ENCODE measurements at regions not wholly inside any gene's neighbourhood (a gene's known extent, or its start where the extent isn't known, plus 50 kb on each side); places are given as distances from the start of the nearest gene placed in this dataset.
"Not testable (repeated sequence)": the region's sequence is repeated elsewhere in the genome, so short reads cannot be mapped to it uniquely, and the experiment has no call there.

DNA sequence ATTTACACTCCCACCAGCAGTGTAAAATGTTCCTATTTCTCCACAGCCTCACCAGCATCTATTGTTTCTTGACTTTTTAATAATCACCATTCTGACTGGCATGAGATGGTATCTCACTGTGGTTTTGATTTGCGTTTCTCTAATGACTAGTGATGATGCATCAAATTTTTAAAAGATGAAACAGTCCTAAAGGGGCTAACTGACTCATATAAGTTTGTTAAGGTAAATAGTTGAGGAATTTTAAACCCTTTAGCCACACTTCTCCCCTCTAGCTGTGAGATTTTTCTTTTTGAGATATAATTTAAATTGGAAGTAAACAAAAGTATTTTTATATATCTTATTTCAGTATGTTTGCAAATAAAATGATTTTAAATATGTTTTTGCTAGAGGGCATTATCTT, 331.2 kb upstream of the EPHA6 start:
- DNase-seq (ENCODE audit: low spot score) = not testable (repeated sequence)

DNA sequence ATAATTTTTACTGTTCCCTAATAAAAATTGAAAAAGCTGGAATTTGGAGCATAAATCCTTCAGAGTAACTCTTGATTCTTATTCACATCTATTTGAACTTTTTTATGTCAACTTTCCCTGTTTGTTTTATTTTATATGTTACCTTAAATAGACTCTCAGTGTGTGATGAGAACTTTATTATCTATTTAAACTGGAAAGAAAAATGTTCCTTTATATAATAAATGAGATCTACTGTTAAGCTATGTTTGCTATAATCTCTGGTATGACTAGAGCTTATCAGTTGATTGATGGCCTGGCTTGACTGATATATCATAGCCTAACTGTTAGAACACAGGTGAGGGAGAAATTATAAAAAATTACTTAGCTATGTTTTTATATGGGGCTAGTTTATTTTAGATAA, 330.6 kb upstream of the EPHA6 start:
- DNase-seq (ENCODE audit: low spot score) = no peak

DNA sequence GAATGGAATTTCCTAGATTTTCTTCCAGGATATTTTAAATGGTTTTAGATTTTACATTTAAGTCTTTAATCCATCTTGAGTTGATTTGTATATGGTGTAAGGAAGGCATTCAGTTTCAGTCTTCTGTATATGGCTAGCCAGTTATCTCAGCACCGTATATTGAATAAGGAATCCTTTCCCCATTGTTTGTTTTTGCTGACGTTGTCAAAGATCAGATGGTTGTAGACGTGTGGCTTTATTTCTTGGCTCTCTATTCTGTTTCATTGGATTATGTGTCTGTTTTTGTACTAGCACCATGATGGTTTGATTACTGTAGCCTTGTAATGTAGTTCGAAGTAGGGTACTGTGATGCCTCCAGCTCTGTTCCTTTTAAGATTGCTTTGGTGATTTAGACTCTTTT, 325.7 kb upstream of the EPHA6 start:
- no peak for DNase-seq (ENCODE audit: low spot score)

DNA sequence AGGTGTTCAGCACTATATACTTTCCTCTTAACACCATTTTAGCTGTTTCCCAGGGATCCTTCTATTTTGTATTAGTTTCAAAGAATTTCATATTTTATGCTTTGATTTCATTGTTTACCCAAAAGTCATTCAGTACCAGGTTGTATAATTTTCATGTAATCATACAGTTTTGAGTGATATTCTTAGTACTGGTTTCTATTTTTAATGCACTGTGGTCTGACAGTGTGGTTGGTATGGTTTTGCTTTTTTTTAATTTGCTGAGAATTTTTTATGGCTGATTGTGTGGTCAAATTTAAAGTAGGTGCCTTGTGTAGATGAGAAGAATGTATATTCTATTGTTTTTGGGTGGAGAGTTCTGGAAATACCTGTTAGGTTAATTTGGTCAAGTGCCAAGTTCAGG, 323.4 kb upstream of the EPHA6 start:
- DNase-seq (ENCODE audit: low spot score) = no peak

DNA sequence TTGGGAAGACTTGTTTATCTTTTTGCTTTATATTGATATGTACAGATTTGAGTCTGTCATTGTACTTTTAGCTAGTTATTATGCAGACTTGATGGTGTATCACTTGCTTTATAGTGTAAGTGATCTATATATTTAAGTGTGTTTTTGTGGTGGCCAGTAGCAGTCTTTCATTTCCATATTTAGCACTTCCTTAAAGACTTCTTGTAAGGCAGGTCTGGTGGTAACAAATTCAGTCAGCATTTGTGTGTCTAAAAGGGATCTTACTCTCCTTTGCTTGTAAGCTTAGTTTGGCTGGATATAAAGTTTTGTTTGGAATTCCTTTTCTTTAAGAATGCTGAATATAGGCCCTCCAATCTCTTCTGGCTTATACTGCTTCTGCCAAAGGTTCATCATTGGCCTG, 322.5 kb upstream of the EPHA6 start:
- DNase-seq (ENCODE audit: low spot score) = no peak

DNA sequence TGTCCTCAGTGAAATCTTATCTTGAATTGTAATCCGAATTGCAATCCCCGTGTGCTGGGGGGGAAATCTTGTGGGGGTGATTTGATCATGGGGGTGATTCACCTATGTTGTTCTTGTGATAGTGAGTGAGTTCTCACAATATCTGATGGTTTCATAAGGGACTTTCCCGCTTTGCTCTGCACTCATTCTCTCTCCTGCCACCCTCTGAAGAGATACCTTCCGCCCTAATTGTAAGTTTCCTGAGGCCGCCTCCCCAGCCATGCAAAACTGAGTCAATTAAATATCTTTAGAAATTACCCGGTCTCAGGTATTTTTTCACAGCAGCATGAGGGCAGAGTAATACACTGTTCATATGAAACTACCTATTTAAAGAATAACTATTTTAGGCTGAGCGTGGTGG, 304.1 kb upstream of the EPHA6 start:
- DNase-seq (ENCODE audit: low spot score) = no peak

DNA sequence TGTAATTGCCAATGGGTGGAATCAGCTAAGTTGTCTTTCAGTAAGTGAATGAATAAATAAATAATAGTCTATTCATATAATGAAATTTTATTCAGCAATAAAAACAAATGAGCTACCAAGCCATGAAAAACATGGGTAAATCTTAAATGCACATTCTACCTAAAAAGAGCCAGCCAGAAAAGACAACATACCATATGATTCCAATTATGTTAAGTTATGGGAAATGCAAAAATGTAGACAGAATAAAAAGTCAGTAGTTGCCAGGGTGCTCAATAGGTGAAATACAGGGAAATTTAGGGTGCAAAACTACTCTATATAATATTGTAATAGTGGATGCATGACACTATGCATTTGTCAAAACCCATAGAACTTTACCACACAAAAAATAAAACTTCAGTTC, 277.2 kb upstream of the EPHA6 start:
- DNase-seq (ENCODE audit: low spot score) = no peak

DNA sequence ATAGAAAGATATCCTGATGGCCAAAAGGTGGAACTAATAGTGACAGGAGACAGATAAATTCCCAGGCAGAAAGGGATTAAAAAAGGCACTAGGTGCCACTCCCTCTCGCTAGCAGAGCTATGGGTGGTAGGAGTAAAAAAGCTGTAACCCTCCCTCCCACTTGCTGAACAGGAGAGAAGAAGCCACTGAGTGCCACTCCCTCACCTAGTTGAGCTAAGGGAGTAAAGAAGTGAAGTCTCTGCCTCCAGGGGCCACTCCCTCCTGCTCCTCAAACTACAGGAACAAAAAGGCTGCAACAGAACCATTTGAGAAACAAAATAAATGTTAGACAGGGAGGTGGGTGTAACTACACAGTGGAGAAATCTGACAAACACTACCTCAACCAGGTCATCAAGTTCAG, 276.2 kb upstream of the EPHA6 start:
- no peak for DNase-seq (ENCODE audit: low spot score)

DNA sequence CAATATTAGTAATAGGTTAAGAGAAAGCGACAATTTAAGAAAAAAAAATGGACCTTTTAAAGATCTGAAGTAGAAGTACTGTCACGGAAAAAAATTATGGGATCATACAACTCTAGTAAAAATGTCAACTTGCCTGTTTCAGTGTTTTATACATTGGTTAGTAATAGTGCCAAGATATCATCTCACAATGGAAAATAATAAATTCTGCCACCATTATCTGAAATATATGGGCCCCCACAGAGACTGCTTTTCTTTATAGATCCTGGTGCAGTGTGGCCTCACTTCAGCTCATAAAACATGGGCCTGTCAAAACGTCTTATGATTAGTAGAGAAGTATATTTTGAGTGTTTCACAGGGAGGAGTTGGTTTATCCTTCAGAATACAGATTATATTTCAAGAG, 266.3 kb upstream of the EPHA6 start:
- DNase-seq (ENCODE audit: low spot score) = no peak

DNA sequence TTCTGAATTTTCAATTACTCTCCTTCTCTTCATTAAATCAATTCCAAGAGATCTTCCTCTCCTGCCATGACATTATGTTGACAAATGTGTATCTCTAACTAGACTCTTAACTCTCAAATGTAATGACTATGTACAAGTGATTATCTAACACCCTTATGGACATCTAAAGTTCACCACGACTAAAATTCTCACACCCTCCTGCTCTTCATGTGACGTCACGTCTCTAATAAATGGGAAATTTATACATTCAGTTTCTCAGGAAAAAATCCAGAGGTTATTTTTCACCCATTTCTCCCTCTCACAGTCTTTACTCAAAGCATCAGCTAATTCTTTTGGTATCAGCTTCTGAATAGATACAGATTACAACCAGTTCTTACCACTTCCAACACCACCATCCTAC, 237.5 kb upstream of the EPHA6 start:
- DNase-seq (ENCODE audit: low spot score) = no peak

DNA sequence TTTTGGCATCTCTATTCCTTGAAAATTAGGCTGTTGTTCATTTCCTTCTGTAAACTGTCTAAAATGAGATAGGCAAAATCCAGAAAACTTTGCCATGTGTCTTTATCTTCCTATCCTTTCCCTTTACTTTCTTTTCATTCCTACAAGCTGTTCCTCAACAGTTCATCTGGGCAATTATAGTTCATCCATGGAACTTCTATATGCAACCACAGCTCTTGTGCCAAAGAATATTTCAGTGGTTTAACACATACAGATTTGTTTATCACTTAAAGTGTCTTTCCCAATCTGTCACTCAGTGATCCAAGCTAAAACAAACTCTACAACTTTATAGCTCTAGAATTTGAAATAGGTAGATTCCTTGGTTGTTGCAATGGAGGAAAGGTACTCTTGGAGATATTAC, 230.3 kb upstream of the EPHA6 start:
- DNase-seq (ENCODE audit: low spot score) = no peak

DNA sequence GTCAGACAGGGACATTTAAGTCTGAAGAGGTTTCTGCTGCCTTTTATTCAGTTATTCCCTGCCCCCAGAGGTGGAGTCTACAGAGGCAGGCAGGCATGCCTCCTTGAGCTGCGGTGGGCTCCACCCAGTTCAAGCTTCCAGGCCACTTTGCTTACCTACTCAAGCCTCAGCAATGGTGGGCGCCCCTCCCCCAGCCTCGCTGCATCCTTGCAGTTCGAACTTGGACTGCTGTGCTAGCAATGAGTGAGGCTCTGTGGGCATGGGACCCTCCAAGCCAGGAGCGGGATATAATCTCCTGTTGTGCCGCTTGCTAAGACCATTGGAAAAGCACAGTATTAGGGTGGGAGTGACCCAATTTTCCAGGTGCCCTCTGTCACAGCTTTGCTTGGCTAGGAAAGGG, 207.5 kb upstream of the EPHA6 start:
- DNase-seq (ENCODE audit: low spot score) = not testable (repeated sequence)

DNA sequence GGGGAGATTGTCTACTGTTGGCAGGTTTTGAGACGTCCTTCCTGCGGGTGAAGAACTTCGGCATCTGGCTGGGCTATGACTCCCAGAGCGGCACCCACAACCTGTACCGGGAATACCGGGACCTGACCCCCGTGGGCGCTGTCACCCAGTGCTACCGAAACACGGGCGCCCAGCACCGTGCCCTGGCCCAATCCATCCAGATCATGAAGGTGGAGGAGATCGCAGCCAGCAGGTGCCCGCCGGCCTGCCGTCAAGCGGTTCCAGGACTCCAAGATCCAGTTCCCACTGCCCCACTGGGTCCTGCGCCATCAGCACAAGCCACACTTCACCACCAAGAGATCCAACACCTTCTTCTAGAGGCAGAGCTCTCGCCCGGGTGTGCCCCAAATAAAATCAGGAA, 194.9 kb upstream of the EPHA6 start:
- DNase-seq (ENCODE audit: low spot score) = no peak

DNA sequence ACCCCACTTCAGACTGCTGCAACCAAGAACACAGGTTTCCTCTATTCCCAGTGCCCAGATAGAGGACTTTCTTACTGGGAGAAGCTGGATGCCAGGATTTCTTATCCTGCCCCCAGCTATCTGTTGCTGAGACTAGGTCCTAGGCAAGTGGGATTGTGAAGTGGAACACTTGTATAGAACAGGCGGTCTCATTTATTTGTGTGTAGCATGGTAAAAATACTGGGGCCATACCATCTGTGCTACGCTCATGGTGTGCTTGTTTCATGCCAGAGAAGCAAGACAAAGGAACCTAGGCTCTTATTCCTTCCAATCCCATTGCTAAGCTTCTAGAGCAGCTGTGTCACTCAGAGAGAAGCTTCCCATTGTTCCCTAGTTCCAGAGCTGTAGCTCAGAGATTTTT, 191.5 kb upstream of the EPHA6 start:
- DNase-seq (ENCODE audit: low spot score) = no peak

DNA sequence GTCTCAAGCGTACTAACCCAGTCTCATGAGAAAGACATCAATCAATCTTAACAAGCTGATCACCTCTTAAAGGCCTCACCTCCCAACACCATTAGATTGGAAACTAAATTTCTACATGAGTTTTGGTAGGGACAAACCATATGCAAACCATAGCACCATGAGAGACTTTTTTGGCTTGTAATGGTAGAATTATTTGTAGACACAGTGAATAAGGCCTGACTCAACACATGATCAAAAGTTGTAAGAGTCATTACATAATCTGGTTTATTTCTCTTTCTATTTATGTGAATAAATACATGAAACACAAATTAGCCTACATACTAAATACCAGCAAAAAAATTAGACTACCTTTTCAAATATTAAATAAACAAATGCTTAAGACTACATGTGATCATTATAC, 183.3 kb upstream of the EPHA6 start:
- DNase-seq (ENCODE audit: low spot score) = no peak

DNA sequence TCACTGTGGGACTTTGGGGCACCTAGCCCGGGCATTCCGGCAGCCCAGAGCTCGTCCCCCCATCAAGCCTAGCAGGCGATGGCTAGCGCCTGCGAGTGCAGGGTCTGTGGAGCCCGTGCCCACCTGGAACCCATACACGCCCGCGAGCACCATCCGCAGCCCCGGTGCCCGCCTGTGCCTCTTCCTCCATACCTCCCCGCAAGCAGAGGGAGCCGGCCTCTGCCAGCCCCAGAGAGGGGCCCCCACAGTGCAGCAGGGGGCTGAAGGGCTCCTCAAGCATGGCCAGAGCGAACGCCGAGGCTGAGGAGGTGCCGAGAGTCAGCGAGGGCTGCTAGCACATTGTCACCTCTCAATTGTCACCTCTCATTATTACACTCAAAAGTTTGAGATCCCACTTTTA, 167.8 kb upstream of the EPHA6 start:
- DNase-seq (ENCODE audit: low spot score) = no peak

DNA sequence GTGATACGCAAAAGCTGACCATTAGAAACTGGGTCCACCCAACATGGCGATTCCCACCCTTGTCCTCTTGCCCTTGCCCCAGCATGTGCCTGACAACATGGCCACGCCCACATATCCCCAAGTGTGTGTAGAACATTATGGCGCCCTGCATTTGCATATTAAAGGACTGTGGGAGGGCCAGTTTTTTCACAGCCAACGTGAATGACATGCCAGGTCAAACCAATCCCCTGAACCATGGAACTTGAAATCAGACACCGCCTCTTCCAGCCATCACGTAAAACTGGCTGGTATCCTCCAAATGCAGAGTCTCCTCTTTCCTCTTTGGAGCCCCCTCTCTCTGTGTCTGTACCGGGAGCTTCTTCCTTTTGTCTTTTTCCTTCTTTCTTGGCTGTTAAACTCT, 156.7 kb upstream of the EPHA6 start:
- no peak for DNase-seq (ENCODE audit: low spot score)

DNA sequence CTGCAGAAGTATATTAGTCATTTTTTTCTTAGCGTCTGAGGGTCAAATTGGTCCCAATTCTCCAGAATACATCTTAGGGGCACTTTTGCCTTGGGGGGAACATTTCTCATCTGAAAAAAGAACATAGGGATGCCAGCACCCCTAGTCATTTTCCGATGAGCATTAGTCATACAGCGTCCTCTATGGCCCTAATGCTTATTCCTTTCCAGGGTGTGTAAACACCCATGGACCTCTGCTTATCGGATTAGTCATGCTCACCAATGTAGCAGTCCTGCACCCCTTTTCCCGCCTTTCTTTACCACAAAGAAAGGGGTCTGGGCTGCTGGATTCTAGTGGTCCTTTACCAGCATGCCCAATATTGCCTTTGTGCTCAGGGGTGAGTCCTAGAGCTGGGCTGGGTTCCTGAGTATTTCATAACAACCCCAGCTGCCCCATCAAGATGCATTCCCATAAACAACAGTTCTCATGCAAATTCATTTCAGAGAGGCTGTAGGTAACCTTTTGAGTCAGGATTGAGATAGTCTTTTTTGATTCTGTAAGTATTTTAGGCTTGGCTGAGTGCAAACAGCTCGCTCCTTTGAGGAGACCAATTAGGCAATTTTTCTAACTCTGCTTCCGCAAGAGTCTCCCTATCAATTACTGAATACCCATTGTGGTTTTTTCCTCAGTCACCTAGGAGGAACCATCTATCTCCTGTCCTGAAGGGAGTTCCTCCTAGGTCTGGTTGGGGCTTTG, 142.4 kb upstream of the EPHA6 start:
- not testable (repeated sequence) for DNase-seq (ENCODE audit: low spot score)

DNA sequence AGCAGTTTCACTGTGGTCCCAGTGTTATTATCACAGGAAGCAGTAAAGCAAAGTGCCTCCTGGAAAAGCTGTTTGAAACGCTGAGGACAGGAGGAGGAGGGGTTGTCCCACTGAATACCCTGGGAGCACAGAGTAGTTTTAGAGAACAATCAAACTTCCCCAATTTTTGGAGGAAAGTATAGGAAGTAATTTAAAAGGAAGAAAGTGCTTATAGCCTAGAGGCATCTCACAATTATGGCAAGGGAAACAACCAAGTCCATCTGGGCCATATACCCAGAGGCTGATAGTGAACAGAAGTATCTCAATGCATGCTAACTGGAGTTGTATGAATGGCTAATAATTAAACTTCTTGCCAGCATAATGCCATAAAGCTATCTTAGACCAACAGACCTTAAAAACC, 137.2 kb upstream of the EPHA6 start:
- DNase-seq (ENCODE audit: low spot score) = no peak

DNA sequence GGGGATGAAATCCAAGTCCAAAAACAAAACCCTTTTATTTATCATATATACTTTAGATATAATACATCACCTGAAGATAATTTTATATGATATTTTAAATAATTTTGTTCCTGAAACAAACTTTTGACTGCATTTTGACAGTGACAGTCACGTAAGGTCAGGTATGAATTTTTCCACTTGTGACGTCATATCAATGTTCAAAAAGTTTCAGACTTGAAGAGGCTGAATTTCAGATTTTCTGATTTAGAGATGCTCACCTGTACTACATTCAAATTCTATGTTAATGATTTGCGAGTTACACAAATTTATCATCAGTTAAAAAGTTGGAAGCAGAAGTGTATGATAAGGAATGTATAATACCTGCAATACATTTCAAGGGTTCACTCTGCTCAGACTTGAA, 136.1 kb upstream of the EPHA6 start:
- no peak for DNase-seq (ENCODE audit: low spot score)

DNA sequence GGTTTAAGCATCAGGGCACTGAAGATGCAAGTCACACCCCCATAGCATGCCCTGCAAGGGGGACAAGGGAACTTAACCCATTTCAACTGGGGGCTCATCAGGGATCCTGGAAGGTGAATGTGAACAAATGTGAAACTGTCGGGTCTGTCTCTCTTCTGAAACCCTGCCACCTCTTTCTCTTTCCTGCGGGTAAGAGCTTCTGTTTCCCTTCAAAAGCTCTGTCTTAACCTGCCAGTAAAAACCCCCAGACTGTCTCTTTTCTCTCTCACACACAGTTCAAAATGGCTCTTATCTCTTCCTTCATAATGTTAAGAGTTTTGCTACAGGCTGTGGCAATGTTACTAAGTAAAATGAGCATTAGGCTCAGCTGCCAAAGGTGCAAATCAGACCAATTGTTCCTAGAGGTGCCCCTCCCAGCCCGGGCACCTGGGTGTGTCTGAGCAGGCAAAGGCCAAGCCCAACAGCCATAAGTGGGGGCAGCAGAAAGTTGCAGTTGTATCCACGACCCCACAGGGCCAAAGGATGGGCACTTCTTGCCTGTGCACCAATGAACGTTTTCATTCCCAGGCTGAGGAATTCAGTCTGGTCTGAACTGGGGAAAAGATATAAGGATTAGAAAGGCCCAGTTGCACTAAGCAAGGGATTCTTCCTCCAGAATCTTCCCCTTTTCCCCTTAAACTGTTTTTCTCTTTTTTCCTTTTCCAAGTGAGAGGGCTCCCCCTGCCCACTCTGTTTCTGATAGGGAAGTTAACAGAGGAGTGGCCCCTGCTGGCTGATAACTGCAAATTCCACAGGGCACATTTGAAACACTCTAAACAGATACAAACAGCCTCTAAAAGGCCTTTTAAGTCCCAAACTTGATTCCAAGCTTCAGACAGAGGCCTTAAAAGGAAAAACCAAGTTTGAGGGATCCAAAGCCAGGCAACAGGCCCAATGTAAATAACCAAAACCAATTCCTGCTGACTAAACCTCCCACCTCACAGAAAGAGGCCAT, 113.8 kb upstream of the EPHA6 start:
- DNase-seq (ENCODE audit: low spot score) = peak; percentile 23

DNA sequence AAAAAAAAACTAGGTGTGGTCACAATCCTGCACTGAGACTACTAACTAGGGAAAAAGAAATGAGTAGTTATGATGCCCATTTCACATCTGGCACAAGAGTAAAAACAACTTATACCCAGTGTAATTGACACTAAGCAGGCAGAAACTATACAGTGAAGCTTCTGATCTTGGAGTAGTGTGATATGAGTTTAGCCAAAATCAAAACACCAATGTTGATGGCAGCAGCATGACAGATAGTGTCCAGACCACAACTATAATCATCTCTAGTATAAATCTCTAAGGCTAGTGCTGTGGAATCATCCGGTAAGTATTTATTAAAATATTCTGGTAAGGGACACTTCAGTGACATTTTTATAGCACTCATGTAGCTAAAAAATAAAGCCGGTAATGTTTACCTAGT, 108.5 kb upstream of the EPHA6 start:
- DNase-seq (ENCODE audit: low spot score) = peak; percentile 63

DNA sequence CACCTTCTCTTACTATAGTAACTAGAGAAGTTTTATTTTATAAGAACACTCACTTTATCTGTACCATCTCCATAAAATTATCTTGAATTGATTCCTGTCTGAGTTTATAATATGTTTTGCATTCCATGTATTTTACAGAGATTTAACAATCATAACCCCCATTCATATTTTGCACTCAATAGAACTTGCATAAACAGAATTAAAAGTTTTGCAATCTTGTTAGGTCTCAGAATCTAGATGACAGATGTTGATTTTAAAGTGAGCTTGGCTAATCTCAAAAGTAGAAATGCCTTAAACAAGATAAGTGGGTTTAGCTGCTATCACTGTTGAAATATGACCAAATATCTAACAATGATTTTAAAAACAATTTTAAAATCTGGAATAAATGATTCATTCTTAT, 107.9 kb upstream of the EPHA6 start:
- peak; percentile 39 for DNase-seq (ENCODE audit: low spot score)

Data from umbilical cord (tissue), 1 donor.